A172 (cell line): ENCODE measurements at regions not wholly inside any gene's neighbourhood (a gene's known extent, or its start where the extent isn't known, plus 50 kb on each side); places are given as distances from the start of the nearest gene placed in this dataset.
"Not testable (repeated sequence)": the region's sequence is repeated elsewhere in the genome, so short reads cannot be mapped to it uniquely, and the experiment has no call there.

Source experiments
- DNase-seq: peaks from one replicate; pipeline ENCODE4 v3.0.0-alpha.2; 2015; ENCODE audit warnings: low spot score

DNA sequence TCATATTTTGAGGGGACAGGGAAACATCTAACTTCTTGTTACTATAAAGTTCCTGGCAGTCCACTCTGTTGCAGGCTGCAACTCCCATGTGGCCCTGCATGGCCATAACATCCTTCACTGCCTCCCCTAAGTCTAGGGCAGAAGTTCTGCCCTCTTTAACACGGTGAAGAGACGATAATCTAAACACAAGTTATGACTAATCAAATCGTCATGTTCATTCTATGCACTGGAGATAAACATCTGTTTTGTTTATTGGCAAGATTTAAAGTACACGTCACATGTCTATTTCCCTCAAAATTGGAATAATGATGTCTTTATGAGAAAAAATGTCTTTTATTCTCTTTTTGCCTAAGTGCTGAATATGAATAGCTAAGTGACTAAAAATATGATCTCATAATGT is 1629.4 kb downstream of the PCDH9 start:
- DNase-seq, result peak; percentile 65

DNA sequence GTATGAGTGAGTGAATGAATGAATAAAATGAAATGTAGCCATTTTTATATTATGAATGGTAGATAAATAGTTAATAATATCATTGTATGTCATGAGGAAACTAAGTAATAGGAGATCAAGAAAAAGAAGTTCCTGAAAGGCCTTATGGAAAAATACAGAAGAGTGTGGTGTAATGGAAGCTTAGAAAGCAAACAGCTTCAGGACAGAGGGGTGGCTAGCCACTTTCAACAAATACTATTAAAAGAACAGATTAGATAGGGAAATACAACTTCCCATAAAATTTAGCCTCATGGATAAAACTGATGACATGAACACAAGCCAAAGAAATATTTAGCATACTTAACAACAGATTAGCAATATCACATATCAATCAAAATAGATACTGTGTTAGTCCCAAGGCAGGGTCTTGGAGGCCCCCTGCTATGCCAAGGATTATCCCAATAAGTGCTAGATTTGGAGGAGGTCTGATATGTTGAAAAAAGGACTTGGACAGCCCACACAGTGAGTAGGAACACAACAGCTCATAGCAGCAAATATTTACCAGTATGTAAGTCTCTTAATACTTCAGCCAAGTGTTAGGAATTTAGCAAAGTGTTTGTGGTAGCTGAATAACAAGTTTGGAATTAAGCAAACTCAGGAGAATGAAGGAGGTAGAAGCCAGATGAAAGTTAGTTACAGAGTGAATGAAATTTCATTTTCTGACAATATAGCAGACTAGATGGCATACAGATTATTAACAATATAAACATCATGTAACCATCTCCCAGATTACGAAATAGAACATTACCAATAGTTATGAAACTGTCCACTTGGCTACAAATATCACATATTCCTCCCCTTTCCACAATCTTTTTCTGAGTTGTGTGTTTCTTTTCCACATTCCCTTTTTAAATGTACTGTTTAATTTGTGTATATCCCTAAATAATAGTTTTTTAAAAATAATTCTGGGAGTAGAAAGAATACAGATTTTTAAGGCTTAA is 1632.0 kb downstream of the PCDH9 start:
- peak; percentile 36 for DNase-seq

DNA sequence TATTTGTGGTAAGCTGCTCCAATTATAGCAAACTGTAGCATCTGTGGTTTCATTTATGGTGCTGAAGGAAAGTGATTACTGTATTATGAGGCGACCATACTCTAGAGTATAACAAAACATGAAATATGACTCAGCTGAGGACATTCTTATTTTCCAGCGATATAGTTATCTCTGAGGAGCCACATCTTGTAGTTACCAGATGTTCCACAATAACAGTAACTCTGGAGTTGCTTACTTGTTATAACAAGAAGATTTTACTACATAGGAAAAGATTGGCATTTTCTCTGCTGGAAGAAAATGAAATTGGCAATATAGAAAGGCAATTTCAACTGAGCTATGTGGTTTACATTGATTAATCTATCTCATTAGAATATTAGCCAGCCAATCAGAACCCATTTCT is 1634.2 kb downstream of the PCDH9 start:
- peak; percentile 40 for DNase-seq

DNA sequence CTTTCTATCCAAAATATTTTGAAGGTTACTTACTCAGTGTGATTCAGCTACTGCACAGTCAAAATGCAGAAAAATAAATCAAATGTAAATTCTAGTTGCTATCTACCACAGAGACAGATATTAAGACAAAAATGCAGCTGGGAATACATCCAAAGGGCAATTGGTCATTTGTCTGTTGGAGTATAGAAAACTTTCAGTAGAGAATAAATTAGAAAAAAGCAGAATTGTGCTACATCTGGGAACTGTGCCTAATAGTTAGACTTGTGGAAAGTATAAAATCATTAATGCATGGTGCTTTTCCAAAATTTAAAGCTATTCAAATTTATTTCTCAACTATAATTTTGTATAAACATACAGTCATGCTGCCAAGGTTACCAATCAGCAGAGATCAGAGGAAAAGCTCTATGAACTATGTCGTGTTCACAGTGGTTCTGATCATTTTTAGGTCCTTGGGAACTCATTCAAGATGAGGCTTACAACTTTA is 1635.8 kb downstream of the PCDH9 start:
- peak; percentile 78 for DNase-seq

DNA sequence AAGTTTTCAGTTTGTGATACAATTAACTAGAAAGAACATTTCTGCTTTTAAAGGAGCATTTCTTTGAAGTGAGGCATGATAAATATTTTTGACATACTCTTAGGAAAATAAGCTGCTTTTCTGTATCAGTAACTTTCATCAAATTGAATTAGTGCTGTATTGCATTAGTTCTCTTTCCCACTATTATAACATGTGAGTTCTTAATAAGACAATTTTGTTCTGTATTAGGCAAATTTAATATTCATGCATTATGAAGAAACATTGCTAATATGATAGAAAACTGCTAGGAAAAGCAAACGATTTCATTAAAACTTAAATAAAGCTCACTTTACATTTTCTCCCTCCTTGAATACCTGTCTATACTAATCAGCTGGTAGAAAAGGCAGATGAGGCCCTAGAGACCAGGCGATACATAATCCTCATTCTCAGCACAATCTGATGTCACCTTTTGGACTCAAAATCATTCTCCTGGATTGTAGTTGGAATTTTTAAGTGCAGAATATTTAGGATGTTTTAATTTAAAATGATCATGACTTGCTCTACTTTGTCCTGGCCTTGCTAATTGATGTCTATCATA is 1636.8 kb downstream of the PCDH9 start:
- DNase-seq, result no peak

DNA sequence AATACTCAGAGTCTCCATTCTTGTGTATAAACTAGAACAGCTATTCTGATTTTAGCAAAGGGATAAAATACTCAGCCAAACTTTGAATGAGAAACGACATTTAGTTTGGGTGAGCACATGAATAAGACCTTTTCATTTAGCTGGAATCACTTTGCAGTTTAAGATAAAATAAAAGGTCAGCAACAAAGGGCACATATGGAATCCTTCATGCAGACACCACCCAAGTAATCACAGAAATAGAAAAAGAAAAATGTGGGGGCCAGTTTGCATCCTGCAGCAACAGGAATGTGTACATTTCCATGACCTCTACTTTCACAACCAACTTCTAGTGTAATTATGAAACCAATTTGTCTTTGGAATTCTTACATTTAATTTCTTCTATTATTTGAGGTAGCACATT is 1637.4 kb downstream of the PCDH9 start:
- DNase-seq, result no peak

DNA sequence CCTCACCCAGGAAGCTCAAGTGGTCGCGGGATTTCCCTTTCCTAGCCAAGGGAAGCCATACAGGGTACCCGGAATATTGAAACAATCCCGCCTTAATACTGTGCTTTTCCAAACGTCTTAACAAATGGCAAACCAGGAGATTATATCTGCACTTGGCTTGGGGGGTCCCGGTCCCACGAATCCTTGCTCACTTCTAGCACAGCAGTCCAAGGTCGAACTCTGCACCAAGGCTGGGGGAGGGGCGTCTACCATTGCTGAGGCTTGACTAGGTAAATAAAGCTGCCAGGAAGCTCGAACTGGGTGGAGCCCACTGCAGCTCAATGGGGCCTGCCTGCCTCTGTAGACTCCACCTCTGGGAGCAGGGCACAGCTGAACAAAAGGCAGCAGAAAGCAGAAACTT is 1644.8 kb downstream of the PCDH9 start:
- no peak for DNase-seq

DNA sequence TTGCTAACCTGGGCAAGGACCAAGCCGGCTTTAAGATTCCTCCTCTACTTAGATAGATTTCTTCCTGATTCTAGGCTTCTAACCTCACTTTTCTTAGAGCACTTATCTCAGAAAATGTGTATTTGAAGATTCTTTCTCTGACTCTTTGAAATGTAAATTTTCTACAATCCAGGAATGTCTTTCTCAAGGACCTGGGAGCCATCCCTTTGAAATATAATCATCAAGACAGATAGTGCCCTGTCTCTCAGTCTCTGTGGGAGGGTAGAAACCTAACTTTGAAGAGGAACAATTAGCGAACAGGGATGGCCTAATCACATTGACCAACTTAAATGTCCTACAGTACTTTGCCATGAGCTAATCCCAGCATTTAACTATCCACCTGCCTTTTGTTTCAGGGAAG is 1646.0 kb downstream of the PCDH9 start:
- no peak for DNase-seq

DNA sequence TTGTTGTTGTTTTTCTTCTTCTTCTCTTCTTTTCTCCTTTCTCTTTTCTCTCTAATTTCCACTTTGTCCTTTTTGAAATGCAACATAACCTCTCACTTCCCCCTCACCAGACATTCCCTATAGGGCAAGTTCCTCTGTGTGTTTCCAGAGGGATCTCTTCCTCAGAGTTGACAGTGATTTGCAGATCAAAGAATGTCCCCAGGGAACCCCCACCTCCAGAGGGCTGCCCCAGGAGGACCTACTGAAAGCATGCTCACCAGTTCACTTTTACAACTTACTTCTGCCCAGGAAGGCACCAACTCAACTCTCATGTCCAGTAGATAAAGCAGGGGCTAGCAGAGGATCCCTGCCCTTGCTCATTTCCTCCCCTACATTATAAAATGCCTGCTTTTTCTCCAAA is 1648.0 kb downstream of the PCDH9 start:
- no peak for DNase-seq

DNA sequence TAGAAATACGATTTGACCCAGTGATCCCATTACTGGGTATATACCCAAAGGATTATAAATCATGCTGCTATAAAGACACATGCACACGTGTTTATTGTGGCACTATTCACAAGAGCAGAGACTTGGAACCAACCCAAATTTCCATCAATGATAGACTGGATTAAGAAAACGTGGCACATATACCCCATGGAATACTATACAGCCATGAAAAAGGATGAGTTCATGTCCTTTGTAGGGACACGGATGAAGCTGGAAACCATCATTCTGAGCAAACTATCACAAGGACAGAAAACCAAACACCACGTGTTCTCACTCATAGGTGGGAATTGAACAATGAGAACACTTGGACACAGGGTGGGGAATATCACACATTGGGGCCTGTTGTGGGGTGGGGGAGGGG is 1665.6 kb downstream of the PCDH9 start:
- DNase-seq, result not testable (repeated sequence)

DNA sequence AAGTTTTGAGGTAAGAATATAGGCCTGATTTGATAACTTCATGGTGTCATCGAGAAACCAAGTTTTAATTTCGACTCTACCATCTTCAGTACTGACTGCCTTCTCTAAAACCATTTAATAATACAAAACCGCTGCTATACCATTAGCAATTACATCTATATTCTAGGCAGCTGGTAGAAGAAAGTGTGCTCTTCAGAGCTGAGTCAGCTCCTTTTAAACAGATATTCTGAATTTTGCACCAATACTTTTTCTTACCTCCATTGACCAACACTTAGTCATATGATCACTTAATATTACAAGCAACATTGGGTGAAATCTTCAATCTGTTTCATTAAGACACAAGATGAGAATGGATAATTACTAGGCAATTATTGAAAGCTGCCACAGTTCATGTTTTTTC is 1667.8 kb downstream of the PCDH9 start:
- no peak for DNase-seq

DNA sequence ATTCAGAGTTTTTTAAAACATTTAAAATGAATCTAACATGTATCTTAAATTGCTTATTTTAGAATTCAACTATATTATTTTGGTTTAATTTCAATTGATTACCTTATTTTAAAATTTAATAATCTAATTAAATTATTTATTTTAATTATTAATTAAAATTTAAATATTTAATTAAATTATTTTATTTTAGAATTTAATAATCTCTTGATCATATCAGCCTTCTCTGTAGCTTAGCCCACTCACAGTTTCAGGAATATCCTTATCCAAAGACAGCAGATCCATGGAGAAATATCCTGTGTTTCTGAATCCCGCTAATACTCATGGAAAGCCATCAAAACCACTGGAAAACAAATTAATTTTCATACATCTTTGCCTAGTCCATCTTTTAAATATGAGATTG is 1669.2 kb downstream of the PCDH9 start:
- DNase-seq, result no peak

DNA sequence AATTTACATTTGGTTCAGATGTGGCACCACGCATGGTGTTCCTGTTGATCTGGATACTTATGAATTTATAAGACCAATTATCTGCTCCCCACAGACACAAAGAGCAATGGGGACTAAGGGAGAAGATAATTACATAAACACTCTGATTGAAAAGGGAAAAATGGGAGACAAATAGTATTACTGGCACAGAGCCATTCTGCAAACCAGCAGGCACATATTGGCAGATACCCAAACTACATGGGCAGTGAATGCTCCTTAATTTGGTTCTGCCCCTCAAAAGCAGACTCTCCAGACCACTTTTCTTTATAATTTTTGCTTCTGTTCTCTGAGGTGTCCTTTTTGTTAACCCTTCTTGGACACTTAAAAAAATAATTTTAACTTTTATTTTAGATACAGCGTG is 1674.2 kb downstream of the PCDH9 start:
- no peak for DNase-seq

DNA sequence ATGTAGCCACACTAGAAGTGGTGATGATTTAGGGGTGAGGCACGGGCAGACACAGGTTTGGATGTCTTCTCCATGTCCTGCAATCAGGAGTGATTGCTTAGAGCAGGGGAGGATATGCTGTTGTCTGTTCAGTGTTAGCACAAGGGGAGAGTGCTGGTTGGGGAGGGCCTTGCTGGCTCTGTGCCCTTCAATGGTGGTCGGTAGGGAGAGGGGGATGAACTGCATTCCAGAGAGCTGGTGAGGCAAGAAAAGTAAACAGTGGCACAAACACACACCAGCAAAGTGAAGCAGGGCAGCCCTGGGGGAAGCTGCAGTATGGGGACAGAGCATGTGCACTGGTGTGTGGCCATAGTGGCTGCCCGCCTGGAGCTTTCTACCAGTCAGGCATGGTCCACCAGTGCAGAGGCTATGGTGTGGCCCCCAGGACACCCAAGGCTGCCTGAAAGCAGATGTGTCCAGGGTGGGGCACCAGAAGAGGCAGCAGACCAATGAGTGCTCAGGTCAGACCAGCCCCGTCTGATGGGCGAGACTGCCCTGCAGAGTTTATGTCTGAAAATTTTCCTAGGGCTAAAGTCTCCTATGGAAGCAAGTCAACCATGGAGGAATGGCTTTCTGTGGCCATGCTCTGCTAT is 1676.9 kb downstream of the PCDH9 start:
- no peak for DNase-seq

DNA sequence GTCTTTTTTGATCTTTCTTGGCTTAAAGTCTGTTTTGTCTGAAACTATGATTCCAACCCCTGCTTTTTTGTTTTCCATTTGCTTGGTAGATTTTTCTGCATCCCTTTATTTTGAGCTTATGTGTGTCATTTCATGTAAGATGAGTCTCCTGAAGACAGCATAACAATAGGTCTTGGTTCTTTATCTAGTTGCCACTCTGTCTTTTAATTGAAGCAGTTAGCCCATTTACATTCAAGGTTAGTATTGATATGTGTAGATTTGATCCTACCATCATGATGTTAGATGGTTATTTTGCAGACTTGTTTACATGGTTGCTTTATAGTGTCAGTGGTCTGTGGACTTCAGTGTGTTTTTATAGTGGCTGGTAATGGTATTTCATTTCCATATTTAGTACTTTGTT is 1678.9 kb downstream of the PCDH9 start:
- no peak for DNase-seq

DNA sequence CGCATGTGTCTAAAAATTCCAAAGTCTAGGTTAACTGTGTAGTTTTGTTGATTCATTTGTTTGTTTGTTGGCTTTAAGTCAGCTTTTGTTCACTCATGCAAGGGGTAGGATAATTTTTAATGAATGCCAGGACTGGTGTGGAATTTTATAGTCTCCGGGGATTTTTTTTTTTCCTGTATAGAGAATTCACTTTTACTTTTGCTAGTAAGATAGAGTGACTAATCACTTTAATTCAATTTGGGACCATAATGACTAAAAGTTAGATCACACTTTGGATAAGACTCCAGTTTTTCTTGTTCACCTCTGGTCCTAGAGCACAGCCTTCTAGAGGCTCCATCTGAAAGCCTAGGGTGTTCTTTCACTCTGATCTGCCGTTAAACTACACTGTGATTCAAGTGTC is 1690.0 kb downstream of the PCDH9 start:
- DNase-seq, result peak; percentile 52

DNA sequence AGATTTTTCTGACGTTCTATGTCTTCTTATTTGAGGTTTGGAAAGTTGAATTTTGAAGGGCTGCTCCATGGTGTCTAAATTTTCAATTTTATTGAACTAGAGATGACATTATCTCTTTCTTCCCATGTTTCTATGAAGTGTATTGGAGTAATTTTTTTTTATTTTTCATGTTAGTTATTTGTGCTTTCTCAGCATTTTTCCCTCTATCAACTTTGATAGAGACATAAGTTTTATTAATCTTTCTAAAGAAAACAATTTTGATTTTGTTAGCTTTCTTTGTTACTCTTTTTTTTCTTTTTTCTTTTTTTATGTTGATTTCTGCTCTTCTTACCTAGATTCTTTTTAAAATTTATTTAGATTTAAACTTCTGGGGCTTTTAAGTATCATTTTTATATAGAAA is 1694.8 kb downstream of the PCDH9 start:
- DNase-seq, result no peak

DNA sequence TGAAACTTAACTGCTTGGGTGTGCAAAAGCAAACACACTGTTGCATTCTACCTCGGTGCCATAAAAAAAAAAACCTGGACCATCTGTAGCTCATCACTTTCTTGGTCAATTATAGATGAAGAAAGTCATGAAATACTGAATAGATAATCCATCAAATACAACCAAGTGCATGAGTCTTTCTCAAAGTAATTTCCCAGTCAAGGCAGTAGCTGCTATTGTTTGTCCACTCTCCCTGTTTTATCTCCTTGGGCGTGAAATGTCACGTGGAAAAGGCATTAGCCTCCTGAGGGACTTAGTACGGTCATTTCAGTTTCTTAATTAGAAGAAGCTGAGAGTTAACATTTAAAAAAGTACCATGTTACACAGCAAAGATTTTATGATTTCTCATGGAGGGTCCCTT is 1697.9 kb downstream of the PCDH9 start:
- DNase-seq, result no peak

DNA sequence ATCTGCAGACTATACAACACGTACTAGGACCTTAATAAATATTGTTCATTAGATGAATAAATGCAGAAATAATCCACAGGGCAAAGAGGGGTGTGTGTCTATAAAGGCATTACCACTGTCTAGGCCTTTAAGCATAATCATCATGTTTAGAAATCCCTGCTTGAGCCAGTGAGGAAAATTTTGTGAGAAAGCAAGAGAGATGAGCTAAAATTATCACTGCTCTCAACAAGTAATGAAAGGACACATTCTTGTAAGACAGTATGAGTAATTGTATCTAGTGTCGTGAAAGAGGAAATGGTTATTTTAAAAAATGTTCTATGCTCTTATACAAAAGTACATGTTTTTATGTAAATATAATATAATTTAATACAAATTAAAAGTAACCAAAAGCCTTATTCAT is 1699.4 kb downstream of the PCDH9 start:
- no peak for DNase-seq

DNA sequence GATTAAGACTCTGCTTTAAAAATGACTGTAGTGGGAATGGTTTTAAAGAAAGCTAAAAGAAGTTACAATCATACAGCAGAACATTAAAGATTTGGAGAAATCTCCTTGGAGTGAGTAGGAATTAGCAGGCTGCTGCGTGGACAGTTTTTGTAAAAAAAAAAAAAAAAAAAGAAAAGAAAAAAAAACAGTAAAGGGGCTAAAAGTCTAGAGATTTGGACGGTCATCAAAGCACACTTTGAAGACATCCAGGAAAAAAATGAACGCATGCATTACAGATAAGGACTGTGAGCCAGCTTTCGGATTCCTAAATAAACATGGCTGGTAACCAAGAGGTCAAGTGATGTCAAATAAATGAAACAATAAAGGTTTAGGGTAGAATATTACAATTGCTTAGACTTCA is 1700.6 kb downstream of the PCDH9 start:
- DNase-seq, result no peak

DNA sequence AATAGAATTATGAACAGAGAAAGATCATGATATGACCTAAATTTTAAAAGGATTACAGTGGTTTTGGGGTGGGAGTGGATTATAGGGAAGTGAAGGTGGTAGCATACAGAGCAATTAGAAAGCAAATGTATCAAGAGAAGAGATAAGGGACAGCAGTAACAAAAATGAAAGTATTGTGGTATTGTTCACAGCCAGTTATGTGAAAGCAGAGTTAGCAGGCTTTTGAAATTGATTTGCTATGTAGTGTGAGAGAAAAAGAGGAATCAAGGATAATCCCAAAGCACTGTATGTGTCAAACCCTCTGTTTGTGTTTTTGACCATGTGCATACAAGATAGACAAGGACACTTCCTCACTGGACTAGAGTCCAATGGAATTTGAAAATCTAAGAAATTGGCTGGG is 1721.4 kb downstream of the PCDH9 start:
- DNase-seq, result no peak

DNA sequence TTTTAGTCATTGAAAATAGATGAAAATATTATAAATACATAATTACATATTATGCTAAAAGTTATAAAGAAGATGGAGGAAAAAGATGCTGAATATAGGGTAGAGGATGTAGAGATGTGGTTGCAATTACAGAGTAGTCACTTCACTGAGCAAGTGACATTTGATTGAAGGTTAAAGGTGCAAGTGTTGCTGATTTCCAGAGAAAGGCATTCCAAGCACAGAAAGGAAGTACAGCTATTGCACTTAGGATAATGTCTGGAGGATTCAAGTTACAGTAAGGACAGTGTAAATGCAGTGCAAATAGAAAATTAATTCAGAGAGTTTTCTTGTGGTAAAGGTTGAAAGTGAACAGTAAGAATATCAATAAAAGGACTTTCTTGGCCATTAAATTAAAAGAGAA is 1721.8 kb downstream of the PCDH9 start:
- no peak for DNase-seq

DNA sequence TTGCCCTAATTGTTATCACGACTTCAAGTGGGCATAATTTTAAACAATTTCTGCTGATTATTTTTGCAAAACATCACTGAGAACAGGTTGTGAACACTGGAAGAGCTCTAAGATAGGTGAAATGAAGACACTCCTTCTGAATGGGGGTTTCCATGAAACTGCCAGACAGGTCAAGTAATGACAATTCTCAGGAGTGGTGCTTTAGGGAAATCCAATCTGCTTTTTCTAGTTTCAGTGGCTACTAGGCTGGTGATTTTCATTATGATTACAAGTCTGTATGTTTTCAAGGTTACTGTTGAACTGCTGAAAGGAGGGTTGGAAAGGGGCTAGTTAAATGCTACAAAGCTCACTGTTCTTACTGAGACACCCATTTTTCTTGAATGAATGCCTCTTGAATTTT is 1724.2 kb downstream of the PCDH9 start:
- DNase-seq, result no peak
